ENCODE measurements at regions not wholly inside any gene's neighbourhood (a gene's known extent, or its start where the extent isn't known, plus 50 kb on each side); places are given as distances from the start of the nearest gene placed in this dataset.

DNA sequence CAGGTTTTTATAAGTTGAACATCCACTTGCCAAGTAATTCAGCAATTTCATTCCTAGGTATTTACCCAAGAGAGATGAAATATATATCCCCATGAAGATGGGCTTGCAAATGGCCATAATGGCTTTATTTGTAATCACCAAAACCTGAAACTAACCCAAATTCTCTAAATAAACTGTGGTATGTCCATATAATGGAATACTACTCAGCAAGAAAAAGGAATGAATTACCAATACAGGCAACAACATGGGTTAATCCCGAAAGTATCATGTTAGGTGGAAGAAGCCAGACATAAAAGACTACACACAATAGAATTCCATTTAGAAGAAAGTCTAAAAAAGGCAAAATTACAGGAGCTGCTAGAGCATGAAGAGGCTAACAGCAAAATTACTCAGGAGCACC lies 101.4 kb upstream of the PPP2R2D start:
- Histone ChIP-seq H3K4me2 (ENCODE audit: control insufficient read depth, insufficient read depth) (no peak overlapping the region), H3K9ac (ENCODE audit: control insufficient read depth, insufficient read depth, low read length) (no peak overlapping the region), H3K79me2 (ENCODE audit: control insufficient read depth, insufficient read depth, low read length) (no peaks in the 10 kb centered on the region), H3K27ac (ENCODE audit: control insufficient read depth, insufficient read depth) (no peak overlapping the region), H3K4me1 (ENCODE audit: control insufficient read depth, insufficient read depth, low read length) (no peaks in the 10 kb centered on the region), H3K9me3 (replicated peaks; ENCODE audit: control insufficient read depth, insufficient read depth, low read length) (no peaks in the 10 kb centered on the region; the same call in 1 of the 3 replicates), H4K20me1 (ENCODE audit: control insufficient read depth, insufficient read depth) (no peaks in the 10 kb centered on the region), H3K36me3 (ENCODE audit: control insufficient read depth in 2 of 2, insufficient read depth in 2 of 2, low read length in 1 of 2) (no peaks in the 10 kb centered on the region), H3K27me3 (replicated peaks in 1 of 2; ENCODE audit: control insufficient read depth in 2 of 2, insufficient read depth in 2 of 2, low read length in 1 of 2) (no peaks in the 10 kb centered on the region), H2AFZ (ENCODE audit: control insufficient read depth, low read depth, low read length) (no peak overlapping the region), H3K4me3 (no peak overlapping the region)
- intact Hi-C loops (cut with micrococcal nuclease; ENCODE audit: unreplicated experiment) (no loop called here), in situ Hi-C loops (cut with MboI) (no loop called here)
- DNase-seq (ENCODE audit: low read depth, low spot score) (no peak), FAIRE-seq (no peak), ATAC-seq (no peak)
- BruUV-seq (replicated peaks): no TSS peak
- RAD21 ChIA-PET (ENCODE audit: unreplicated experiment): no interaction called here
- TF ChIP-seq SRF (IDR thresholded peaks at IDR 0.05; ENCODE audit: low read depth in 2 of 2, low read length in 2 of 2) (no peak), MEF2B (IDR thresholded peaks at IDR 0.05; ENCODE audit: partially characterized antibody, poor library complexity, severe bottlenecking) (no peak), PAX5 (IDR thresholded peaks at IDR 0.05; ENCODE audit: borderline replicate concordance, low read depth, low read length) (no peak), TARDBP (IDR thresholded peaks at IDR 0.05; ENCODE audit: borderline replicate concordance) (no peak)
- WGBS (ENCODE audit: insufficient coverage, insufficient replicate concordance, low lambda C conversion rate, missing lambda C conversion rate): 0% methylated on average over 1 of the region's 1 CpG
- POLR2A ChIA-PET: no interaction called here
- SMC1A ChIA-PET (ENCODE audit: uncharacterized antibody, unreplicated experiment): no interaction called here
- CTCF ChIA-PET: no interaction called here

DNA sequence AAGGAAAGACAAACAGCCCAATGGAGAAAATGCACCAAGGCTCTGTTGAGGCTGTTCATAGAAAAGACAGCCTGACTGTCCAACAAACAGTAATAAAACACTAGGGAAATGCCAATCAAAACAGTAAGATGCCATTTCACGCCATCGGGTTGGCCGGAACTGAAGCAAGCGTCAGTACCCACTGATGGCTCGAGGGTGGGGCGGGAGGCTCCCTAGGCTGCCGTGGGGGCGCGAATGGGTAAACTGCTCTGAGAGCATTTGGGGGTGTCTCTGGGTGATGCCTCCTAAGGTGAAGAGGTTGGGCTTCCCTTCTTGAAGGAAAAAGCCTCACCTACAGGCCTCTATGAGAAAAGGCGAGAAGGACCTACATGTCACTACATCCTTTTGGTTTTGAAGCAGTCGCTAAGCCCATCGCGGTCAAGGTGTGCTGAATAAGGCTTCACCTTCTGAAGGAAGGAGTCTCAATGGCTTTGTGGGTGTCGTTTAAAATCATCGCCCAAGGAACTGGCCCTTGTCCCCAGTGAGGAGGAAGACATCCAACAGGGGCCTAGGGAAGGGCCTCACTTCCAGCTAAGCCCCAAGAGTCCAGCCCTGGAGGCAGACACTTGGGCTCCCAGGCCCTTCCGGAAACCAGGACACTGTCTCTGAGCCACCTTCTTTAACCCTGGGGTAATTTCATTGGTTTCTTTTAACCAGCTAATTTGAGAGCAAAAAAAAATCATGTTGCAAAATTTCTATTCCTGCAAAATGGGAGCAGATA lies 98.5 kb upstream of the PPP2R2D start:
- intact Hi-C loops (cut with micrococcal nuclease; ENCODE audit: unreplicated experiment) (no loop called here), in situ Hi-C loops (cut with MboI) (no loop called here)
- SMC1A ChIA-PET (ENCODE audit: uncharacterized antibody, unreplicated experiment): interaction anchor here (0.6 kb wide), 1 partner anchor 477 kb away, joined by 3 read pairs; no protein-coding TSS in a partner anchor
- WGBS (ENCODE audit: insufficient coverage, insufficient replicate concordance, low lambda C conversion rate, missing lambda C conversion rate): 57% methylated on average over 16 of the region's 16 CpGs
- Histone ChIP-seq H3K27ac (ENCODE audit: control insufficient read depth, insufficient read depth) (no peak overlapping the region), H3K36me3 (ENCODE audit: control insufficient read depth in 2 of 2, insufficient read depth in 2 of 2, low read length in 1 of 2) (no peaks in the 10 kb centered on the region), H4K20me1 (ENCODE audit: control insufficient read depth, insufficient read depth) (no peaks in the 10 kb centered on the region), H2AFZ (ENCODE audit: control insufficient read depth, low read depth, low read length) (no peak overlapping the region), H3K4me2 (ENCODE audit: control insufficient read depth, insufficient read depth) (no peak overlapping the region), H3K4me3 (no peak overlapping the region), H3K79me2 (ENCODE audit: control insufficient read depth, insufficient read depth, low read length) (no peaks in the 10 kb centered on the region), H3K27me3 (replicated peaks in 1 of 2; ENCODE audit: control insufficient read depth in 2 of 2, insufficient read depth in 2 of 2, low read length in 1 of 2) (no peaks in the 10 kb centered on the region), H3K9ac (ENCODE audit: control insufficient read depth, insufficient read depth, low read length) (no peak overlapping the region), H3K9me3 (replicated peaks; ENCODE audit: control insufficient read depth, insufficient read depth, low read length) (no peaks in the 10 kb centered on the region; the same call in 1 of the 3 replicates), H3K4me1 (ENCODE audit: control insufficient read depth, insufficient read depth, low read length) (no peaks in the 10 kb centered on the region)
- FAIRE-seq: no peak
- CTCF ChIA-PET: no interaction called here
- BruUV-seq (replicated peaks): no TSS peak
- DNase-seq (ENCODE audit: low read depth, low spot score): no peak
- RAD21 ChIA-PET (ENCODE audit: unreplicated experiment): no interaction called here
- POLR2A ChIA-PET: no interaction called here
- no peak for ATAC-seq
- TF ChIP-seq SUZ12 (IDR thresholded peaks at IDR 0.05; ENCODE audit: unreplicated experiment) (no peak), HCFC1 (IDR thresholded peaks at IDR 0.05; ENCODE audit: low read length) (no peak), TAF1 (IDR thresholded peaks at IDR 0.05; ENCODE audit: borderline replicate concordance, low read depth, low read length) (no peak), EZH2 (IDR thresholded peaks at IDR 0.05; ENCODE audit: borderline replicate concordance, control insufficient read depth, low read depth, low read length) (no peak), SPI1 (IDR thresholded peaks at IDR 0.05; ENCODE audit: borderline replicate concordance, insufficient read depth, low read depth, low read length) (no peak), BRCA1 (IDR thresholded peaks at IDR 0.05; ENCODE audit: low read depth, low read length) (no peak), SUPT20H (IDR thresholded peaks at IDR 0.05; ENCODE audit: borderline replicate concordance, control insufficient read depth, low read depth, low read length) (no peak), NR2F1 (conservative IDR thresholded peaks at IDR 0.05) (no peak), PAX8 (IDR thresholded peaks at IDR 0.05) (no peak), CHD1 (IDR thresholded peaks at IDR 0.05; ENCODE audit: low read depth, low read length) (no peak), JUNB (IDR thresholded peaks at IDR 0.05) (no peak)
- TF ChIP-seq, protein P1, sequence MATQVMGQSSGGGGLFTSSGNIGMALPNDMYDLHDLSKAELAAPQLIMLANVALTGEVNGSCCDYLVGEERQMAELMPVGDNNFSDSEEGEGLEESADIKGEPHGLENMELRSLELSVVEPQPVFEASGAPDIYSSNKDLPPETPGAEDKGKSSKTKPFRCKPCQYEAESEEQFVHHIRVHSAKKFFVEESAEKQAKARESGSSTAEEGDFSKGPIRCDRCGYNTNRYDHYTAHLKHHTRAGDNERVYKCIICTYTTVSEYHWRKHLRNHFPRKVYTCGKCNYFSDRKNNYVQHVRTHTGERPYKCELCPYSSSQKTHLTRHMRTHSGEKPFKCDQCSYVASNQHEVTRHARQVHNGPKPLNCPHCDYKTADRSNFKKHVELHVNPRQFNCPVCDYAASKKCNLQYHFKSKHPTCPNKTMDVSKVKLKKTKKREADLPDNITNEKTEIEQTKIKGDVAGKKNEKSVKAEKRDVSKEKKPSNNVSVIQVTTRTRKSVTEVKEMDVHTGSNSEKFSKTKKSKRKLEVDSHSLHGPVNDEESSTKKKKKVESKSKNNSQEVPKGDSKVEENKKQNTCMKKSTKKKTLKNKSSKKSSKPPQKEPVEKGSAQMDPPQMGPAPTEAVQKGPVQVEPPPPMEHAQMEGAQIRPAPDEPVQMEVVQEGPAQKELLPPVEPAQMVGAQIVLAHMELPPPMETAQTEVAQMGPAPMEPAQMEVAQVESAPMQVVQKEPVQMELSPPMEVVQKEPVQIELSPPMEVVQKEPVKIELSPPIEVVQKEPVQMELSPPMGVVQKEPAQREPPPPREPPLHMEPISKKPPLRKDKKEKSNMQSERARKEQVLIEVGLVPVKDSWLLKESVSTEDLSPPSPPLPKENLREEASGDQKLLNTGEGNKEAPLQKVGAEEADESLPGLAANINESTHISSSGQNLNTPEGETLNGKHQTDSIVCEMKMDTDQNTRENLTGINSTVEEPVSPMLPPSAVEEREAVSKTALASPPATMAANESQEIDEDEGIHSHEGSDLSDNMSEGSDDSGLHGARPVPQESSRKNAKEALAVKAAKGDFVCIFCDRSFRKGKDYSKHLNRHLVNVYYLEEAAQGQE (IDR thresholded peaks at IDR 0.05; ENCODE audit: low read depth, low read length): no peak
